C4-2B (cell line): ENCODE measurements at regions not wholly inside any gene's neighbourhood (a gene's known extent, or its start where the extent isn't known, plus 50 kb on each side); places are given as distances from the start of the nearest gene placed in this dataset.

Source experiments
- ZFX ChIP-seq: fragments of 450-650 bp; IDR thresholded peaks from 2 replicates; pipeline ENCODE4 v1.6.1; 2017
- TF ChIP-seq, protein P1 (sequence below): fragments of 450-650 bp; conservative IDR thresholded peaks from 2 replicates; pipeline ENCODE4 v1.5.1; 2017; ENCODE audit warnings: mild to moderate bottlenecking

DNA sequence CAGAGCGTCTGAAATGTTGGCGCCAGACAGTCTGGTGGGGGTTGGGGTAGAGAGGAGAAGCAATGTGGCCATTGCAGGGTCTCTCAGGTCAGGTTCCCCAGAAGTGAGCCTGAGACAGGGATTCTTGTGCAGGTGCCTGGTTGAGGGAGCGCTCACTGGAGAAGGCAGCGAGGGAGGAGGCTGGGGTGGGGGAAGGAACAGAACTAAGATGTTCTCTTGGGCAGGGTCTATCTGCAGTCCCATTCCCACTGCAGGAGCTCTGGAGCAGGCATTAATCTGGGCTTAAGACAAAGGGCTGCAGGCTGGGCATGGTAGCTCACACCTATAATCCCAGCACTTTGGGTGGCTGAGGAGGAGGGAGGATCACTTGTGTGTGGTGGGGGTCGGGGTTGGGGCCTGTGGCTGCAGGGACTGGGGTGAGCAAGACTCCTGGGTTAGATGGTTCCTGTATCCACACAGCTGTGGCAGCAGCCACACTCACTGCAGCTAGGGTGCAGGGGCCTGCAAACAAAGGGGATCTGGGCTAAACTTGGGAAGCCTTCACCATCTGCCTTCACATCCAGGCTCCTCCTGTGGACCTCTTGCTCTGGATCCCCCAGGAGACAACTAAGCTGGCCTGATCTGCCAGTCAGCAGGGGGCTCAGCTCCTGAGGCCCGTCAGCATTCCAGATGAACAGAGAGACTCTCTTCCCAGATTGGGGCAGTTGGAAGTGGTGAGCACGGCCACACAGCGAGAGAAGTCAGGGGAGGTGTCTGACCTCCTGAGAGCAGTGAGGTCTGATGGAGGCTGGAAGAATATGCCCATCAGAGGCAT lies 172.5 kb downstream of the ABHD5 start:
- TF ChIP-seq, protein P1, sequence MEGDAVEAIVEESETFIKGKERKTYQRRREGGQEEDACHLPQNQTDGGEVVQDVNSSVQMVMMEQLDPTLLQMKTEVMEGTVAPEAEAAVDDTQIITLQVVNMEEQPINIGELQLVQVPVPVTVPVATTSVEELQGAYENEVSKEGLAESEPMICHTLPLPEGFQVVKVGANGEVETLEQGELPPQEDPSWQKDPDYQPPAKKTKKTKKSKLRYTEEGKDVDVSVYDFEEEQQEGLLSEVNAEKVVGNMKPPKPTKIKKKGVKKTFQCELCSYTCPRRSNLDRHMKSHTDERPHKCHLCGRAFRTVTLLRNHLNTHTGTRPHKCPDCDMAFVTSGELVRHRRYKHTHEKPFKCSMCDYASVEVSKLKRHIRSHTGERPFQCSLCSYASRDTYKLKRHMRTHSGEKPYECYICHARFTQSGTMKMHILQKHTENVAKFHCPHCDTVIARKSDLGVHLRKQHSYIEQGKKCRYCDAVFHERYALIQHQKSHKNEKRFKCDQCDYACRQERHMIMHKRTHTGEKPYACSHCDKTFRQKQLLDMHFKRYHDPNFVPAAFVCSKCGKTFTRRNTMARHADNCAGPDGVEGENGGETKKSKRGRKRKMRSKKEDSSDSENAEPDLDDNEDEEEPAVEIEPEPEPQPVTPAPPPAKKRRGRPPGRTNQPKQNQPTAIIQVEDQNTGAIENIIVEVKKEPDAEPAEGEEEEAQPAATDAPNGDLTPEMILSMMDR: no peak
- TF ChIP-seq ZFX: no peak
